Body of pancreas (tissue), 4 donors: ENCODE measurements at regions not wholly inside any gene's neighbourhood (a gene's known extent, or its start where the extent isn't known, plus 50 kb on each side); places are given as distances from the start of the nearest gene placed in this dataset.

ENCODE experiments used
- ATAC-seq: fragments of 150-250 bp; one replicate; pipeline ENCODE4 v1.9.1; 2016
- DNase-seq, 4 donors: peaks; one replicate each; pipeline ENCODE4 v3.0.0-alpha.2; 2019
- H3K27ac ChIP-seq, 4 donors: fragments of 200-600 bp; sonication (generic); 1 replicate in 3 of 4; 2 replicates in 1 of 4; pipeline versions ENCODE4 v1.5.1 to v1.6.1; 2016 to 2019; ENCODE audit warnings: mild to moderate bottlenecking in 1 of 4, mixed read lengths in 1 of 4, moderate library complexity in 1 of 4
- H3K27me3 ChIP-seq, 2 donors: fragments of 200-600 bp; sonication (generic); one replicate each; pipeline ENCODE4 v1.6.0; 2016; ENCODE audit warnings: mild to moderate bottlenecking in 1 of 2
- H3K36me3 ChIP-seq, 2 donors: fragments of 200-600 bp; sonication (generic); replicated peaks in 1 of 2; 2 replicates each; pipeline ENCODE4 v1.5.1; 2016; ENCODE audit warnings: low read depth in 2 of 2; ENCODE audit not compliant: insufficient read depth in 1 of 2
- H3K4me1 ChIP-seq: fragments of 200-600 bp; sonication (generic); one replicate; pipeline ENCODE4 v1.6.0; 2016
- H3K4me3 ChIP-seq, 2 donors: fragments of 200-600 bp; sonication (generic); 1 replicate in 1 of 2; 2 replicates in 1 of 2; pipeline ENCODE4 v1.5.1; 2016 to 2019
- H3K9me3 ChIP-seq, 3 donors: fragments of 200-600 bp; sonication (generic); 1 replicate in 2 of 3; 2 replicates in 1 of 3; pipeline ENCODE4 v1.5.1; 2016
- POLR2A ChIP-seq, 3 donors: fragments of 450-650 bp; IDR thresholded peaks; one replicate each; pipeline ENCODE4 v1.6.1; 2016; ENCODE audit warnings: antibody characterized with exemption in 3 of 3, mild to moderate bottlenecking in 2 of 3
- WGBS, 2 donors: methylation state at CpG; one replicate each; pipeline ENCODE4 v1.1.5; 2017; 5-methylcytosine and 5-hydroxymethylcytosine counted together
- intact Hi-C: fragments of 100-400 bp; cut with DNase I; formaldehyde crosslinking; loops from one replicate; pipeline ENCODE4 v1.15.1; 2023
- TF ChIP-seq, protein P1 (sequence below), 7 experiments: fragments of 450-650 bp in 4 of 7; fragments of 200-600 bp in 3 of 7; sonication (generic) in 3 of 7; IDR thresholded peaks; one replicate each; pipeline ENCODE4 v1.5.1; 2016 to 2019; ENCODE audit warnings: antibody characterized with exemption in 7 of 7

GRCh38 chr14:42921901-42922300, 1315.2 kb downstream of the LRFN5 start:
- Histone ChIP-seq H3K4me1 (no peaks in the 10 kb centered on the region), H3K27me3 (no peaks in the 10 kb centered on the region), H3K9me3 (no peaks in the 10 kb centered on the region), H3K4me3 (no peak overlapping the region), H3K27ac (no peak overlapping the region), H3K36me3 (no peaks in the 10 kb centered on the region)
- ATAC-seq (no peak), DNase-seq (no peak)
- TF ChIP-seq POLR2A (IDR thresholded peaks at IDR 0.05), result no peak
- TF ChIP-seq, protein P1, sequence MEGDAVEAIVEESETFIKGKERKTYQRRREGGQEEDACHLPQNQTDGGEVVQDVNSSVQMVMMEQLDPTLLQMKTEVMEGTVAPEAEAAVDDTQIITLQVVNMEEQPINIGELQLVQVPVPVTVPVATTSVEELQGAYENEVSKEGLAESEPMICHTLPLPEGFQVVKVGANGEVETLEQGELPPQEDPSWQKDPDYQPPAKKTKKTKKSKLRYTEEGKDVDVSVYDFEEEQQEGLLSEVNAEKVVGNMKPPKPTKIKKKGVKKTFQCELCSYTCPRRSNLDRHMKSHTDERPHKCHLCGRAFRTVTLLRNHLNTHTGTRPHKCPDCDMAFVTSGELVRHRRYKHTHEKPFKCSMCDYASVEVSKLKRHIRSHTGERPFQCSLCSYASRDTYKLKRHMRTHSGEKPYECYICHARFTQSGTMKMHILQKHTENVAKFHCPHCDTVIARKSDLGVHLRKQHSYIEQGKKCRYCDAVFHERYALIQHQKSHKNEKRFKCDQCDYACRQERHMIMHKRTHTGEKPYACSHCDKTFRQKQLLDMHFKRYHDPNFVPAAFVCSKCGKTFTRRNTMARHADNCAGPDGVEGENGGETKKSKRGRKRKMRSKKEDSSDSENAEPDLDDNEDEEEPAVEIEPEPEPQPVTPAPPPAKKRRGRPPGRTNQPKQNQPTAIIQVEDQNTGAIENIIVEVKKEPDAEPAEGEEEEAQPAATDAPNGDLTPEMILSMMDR (IDR thresholded peaks at IDR 0.05), result no peak
- intact Hi-C loops, result no loop called here
- 71 to 74% methylated on average over 1 of the region's 1 CpG for WGBS, 2 donors

GRCh38 chr14:42918615-42919014, 1311.9 kb downstream of the LRFN5 start:
- DNase-seq, result no peak
- 64 to 83% methylated on average over 1 of the region's 1 CpG for WGBS, 2 donors
- H3K27ac ChIP-seq, result no peak overlapping the region
- H3K9me3 ChIP-seq, result no peaks in the 10 kb centered on the region
- H3K4me3 ChIP-seq, result no peak overlapping the region
- H3K27me3 ChIP-seq, result no peaks in the 10 kb centered on the region
- H3K4me1 ChIP-seq, result no peaks in the 10 kb centered on the region
- ATAC-seq, result no peak
- intact Hi-C loops, result no loop called here
- H3K36me3 ChIP-seq, result no peaks in the 10 kb centered on the region
- TF ChIP-seq, protein P1 (IDR thresholded peaks at IDR 0.05), result no peak
- no peak for TF ChIP-seq POLR2A (IDR thresholded peaks at IDR 0.05)

DNA sequence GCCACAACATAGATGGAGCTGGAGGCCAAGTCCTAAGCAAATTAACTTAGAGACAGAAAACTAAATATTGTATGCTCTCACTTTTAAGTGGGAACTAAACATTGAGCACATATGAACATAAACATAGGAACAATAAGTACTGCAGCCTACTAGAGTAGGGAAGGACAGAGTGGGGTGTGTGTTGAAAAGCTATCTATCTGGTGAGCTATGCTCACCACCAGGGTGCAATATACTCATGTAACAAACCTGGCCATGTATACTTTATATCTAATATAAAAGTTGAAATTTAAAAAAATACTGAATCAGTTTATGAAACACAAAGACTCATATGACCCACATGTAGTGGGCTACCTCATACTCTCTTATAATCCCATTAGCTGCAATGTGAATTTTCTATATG, 1305.0 kb downstream of the LRFN5 start:
- DNase-seq, result no peak
- ATAC-seq, result no peak
- intact Hi-C loops, result no loop called here
- TF ChIP-seq POLR2A (IDR thresholded peaks at IDR 0.05), result no peak
- TF ChIP-seq, protein P1 (IDR thresholded peaks at IDR 0.05), result peak in 1 of 7 experiments; percentile 14
- Histone ChIP-seq H3K36me3 (no peaks in the 10 kb centered on the region), H3K4me3 (no peak overlapping the region), H3K9me3 (no peaks in the 10 kb centered on the region), H3K27me3 (no peaks in the 10 kb centered on the region), H3K4me1 (no peaks in the 10 kb centered on the region), H3K27ac (no peak overlapping the region)

DNA sequence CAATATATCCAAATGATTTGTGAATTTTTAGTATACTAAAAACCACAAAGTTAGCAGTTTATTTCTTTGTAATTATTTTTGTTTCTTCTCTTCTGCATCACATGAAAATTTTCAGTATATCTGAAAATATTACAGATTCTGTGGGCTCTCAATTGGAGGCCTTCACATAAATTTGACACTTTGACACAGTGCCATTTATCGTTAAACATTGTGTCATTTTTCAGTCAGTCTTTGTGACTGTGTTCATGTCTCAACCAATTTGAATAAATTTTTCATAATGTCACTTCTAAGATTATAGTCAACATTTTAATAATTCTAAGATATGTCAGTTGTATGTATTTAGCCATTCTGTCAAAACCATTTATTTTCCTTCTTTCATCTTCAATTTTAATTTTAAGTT, 1303.0 kb downstream of the LRFN5 start:
- Histone ChIP-seq H3K4me1 (no peaks in the 10 kb centered on the region), H3K4me3 (no peak overlapping the region), H3K36me3 (no peaks in the 10 kb centered on the region), H3K27me3 (no peaks in the 10 kb centered on the region), H3K9me3 (no peaks in the 10 kb centered on the region), H3K27ac (no peak overlapping the region)
- TF ChIP-seq, protein P1 (IDR thresholded peaks at IDR 0.05), result no peak
- no peak for TF ChIP-seq POLR2A (IDR thresholded peaks at IDR 0.05)
- WGBS, 2 donors, result 71 to 76% methylated on average over 1 of the region's 1 CpG
- no peak for DNase-seq
- no peak for ATAC-seq
- intact Hi-C loops, result no loop called here

DNA sequence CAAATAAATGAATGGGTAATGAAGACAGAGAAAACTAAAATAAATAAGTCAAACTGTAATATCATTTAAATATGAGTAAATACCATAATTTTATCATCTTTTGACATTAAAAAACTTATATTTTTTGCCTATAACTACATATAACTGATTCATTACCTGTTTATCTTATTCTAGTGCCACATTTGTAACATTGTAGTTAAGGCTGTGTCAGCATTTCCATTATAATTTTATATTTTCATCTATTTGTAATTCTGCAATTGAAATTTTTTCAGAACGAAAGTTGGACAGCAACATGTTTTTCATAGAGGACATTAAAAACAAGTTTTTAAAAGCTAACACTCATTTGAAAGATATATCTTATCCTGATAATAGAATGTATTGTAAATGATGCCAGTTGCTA, 1286.5 kb downstream of the LRFN5 start:
- TF ChIP-seq POLR2A (IDR thresholded peaks at IDR 0.05), result no peak
- TF ChIP-seq, protein P1 (IDR thresholded peaks at IDR 0.05), result no peak
- Histone ChIP-seq H3K4me3 (no peak overlapping the region), H3K27me3 (no peaks in the 10 kb centered on the region), H3K36me3 (no peaks in the 10 kb centered on the region), H3K27ac (no peak overlapping the region), H3K4me1 (no peaks in the 10 kb centered on the region), H3K9me3 (no peaks in the 10 kb centered on the region)
- 54 to 57% methylated on average over 1 of the region's 1 CpG for WGBS, 2 donors
- intact Hi-C loops, result no loop called here
- ATAC-seq (no peak), DNase-seq (no peak)
